NCI-H1436 treated with DMSO at 0.1 percent for 48 hours (cell line): ENCODE measurements at regions not wholly inside any gene's neighbourhood (a gene's known extent, or its start where the extent isn't known, plus 50 kb on each side); places are given as distances from the start of the nearest gene placed in this dataset.

ENCODE experiments used
- DNase-seq: peaks from one replicate; lab custom pipeline; 2025; lab: John Stamatoyannopoulos, UW

- DNase-seq: no peak
Measured at GRCh38 chr5:26828294-26828693, 210.1 kb downstream of the CDH9 start.

- DNase-seq: no peak
Measured at GRCh38 chr5:26813235-26813634, 225.2 kb downstream of the CDH9 start.

- DNase-seq: no peak
Measured at GRCh38 chr5:26812714-26813113, 225.7 kb downstream of the CDH9 start.

GRCh38 chr5:26807231-26808199, 230.9 kb downstream of the CDH9 start:
- DNase-seq: no peak

- DNase-seq: no peak
Measured at GRCh38 chr5:26805076-26805475, 233.3 kb downstream of the CDH9 start.

- no peak for DNase-seq
Measured at GRCh38 chr5:26802944-26803343, 235.4 kb downstream of the CDH9 start.

- DNase-seq: no peak
Measured at GRCh38 chr5:26791433-26791832, 247.0 kb downstream of the CDH9 start.

- DNase-seq: no peak
Measured at GRCh38 chr5:26791021-26791420, 247.4 kb downstream of the CDH9 start.

GRCh38 chr5:26763215-26763614, 275.2 kb downstream of the CDH9 start:
- no peak for DNase-seq

- no peak for DNase-seq
Measured at GRCh38 chr5:26761446-26761845, 276.9 kb downstream of the CDH9 start.

- peak; percentile 95 for DNase-seq
Measured at GRCh38 chr5:26761045-26761444, 277.3 kb downstream of the CDH9 start.

- no peak for DNase-seq
Measured at GRCh38 chr5:26757941-26758340, 280.4 kb downstream of the CDH9 start.

- peak; percentile 4 for DNase-seq
Measured at GRCh38 chr5:26749829-26750228, 288.6 kb downstream of the CDH9 start.

- no peak for DNase-seq
Measured at GRCh38 chr5:26740182-26740581, 298.2 kb downstream of the CDH9 start.

- DNase-seq: no peak
Measured at GRCh38 chr5:26737348-26738265, 300.8 kb downstream of the CDH9 start.

GRCh38 chr5:26727916-26728315, 310.5 kb downstream of the CDH9 start:
- no peak for DNase-seq

- DNase-seq: no peak
Measured at GRCh38 chr5:26719803-26720202, 318.6 kb downstream of the CDH9 start.

- DNase-seq: no peak
Measured at GRCh38 chr5:26700759-26701384, 337.5 kb downstream of the CDH9 start.

- no peak for DNase-seq
Measured at GRCh38 chr5:26692952-26693351, 345.4 kb downstream of the CDH9 start.

- no peak for DNase-seq
Measured at GRCh38 chr5:26691486-26691885, 346.9 kb downstream of the CDH9 start.

- DNase-seq: no peak
Measured at GRCh38 chr5:26690511-26690910, 347.9 kb downstream of the CDH9 start.

GRCh38 chr5:26681861-26682260, 356.5 kb downstream of the CDH9 start:
- no peak for DNase-seq
